ENCODE measurements at regions not wholly inside any gene's neighbourhood (a gene's known extent, or its start where the extent isn't known, plus 50 kb on each side); places are given as distances from the start of the nearest gene placed in this dataset.

- DNase-seq, result no peak
Measured at GRCh38 chr7:4616116-4616515, 66.0 kb upstream of the FOXK1 start.

- DNase-seq, result no peak
Measured at GRCh38 chr7:4621396-4621795, 60.7 kb upstream of the FOXK1 start.

DNA sequence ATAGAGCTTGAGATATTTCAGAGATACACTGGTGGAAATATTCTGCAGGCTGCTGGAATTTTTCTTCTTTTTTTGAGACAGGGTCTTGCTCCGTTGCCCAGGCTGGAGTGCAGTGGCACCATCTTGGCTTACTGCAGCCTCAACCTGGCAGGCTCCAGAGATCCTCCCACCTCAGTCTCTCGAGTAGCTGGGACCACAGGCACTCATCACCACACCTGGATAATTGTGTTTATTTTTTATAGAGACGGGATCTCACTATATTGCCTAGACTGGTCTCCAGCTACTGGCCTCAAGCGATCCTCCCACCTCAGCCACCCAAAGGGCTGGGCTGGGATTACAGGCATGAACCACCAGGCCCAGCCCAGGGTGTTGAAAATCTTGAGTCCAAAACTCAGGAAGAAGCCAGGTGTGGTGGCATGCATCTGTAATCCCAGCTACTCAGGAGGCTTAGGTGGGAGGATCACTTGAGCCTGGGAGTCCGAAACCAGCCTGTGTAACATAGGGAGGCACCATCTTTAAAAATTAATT lies 55.7 kb upstream of the FOXK1 start:
- DNase-seq, result no peak

- DNase-seq, result no peak
Measured at GRCh38 chr7:4629287-4629895, 52.7 kb upstream of the FOXK1 start.

- DNase-seq, result peak; percentile 32 to 93 (median 76)
Measured at GRCh38 chr7:4631380-4632179, 50.5 kb upstream of the FOXK1 start.
